ENCODE measurements at regions not wholly inside any gene's neighbourhood (a gene's known extent, or its start where the extent isn't known, plus 50 kb on each side); places are given as distances from the start of the nearest gene placed in this dataset.

DNA sequence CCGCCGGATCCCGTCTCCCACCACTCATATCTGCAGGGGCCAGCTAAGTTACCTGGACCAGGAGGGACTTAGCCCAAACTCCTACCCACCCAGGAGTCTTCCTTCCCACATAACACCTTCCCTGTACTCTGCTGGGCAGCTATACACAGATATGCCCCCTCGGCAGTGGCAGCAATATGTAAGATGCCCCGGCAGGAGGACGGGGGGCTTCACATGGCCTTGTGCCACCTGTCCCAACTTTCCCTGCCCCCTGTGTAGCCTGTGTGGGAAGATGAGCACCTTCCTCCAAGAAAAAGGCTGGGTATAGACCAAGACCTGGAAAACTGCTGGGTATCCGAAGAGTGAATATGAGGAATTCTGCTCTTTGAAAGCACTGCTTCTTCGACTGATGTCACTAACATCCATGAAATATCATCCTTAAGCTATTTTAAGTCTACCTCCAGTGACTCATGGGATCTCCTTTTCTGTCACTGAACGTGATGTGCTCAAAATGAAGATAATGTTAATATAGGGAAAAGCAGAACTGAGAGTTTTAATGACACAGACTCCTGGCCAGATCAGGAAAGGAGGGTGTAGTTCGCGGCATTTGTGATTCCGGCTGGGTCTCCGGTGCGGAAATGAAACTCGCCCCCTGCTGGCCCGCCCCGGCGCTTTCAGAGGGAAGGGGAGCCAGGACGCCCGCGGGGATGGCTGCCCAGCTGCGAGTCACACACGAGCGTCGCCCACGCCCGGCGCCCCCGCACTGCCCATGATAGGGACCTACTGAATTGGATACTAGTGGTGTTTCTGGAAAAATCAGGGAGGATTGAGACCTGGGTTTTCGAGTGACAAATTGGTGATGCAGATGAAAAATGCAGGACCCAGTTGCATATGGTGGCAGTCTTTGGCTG is 256.9 kb upstream of the NFE2L3 start:
- Histone ChIP-seq H3K27ac (ENCODE audit: low read depth in 1 of 2, low read length in 2 of 2) (no peak overlapping the region), H3K9me3 (ENCODE audit: control insufficient read depth in 1 of 2, insufficient read depth in 1 of 2, low read length in 2 of 2) (peaks cover 0 to 4% of the 10 kb centered on the region in 2 experiments), H3K27me3 (ENCODE audit: control insufficient read depth in 1 of 2, insufficient read depth in 2 of 2, low read length in 2 of 2) (no peaks in the 10 kb centered on the region), H3K36me3 (ENCODE audit: insufficient read depth, low read length) (no peaks in the 10 kb centered on the region), H3K4me3 (ENCODE audit: low read length) (peak overlapping the region; percentile 9), H3K4me1 (ENCODE audit: insufficient read depth, low read length) (peaks cover 25% of the 10 kb centered on the region)
- peak; percentile 38 to 80 (median 56) for DNase-seq
- peak; percentile 54 for ATAC-seq (ENCODE audit: poor library complexity)
- CTCF ChIA-PET, result interaction anchor here (0.7 to 4.6 kb wide), 12 partner anchors 9 to 1282 kb away, joined by 3 to 47 read pairs (median 4); no protein-coding TSS in a partner anchor
- H3K27ac Mint-ChIP-seq, result no peak overlapping the region
- no peaks in the 10 kb centered on the region for H3K9me3 Mint-ChIP-seq
- intact Hi-C loops (cut with DNase I, micrococcal nuclease), result loop anchor here (1.0 to 10.0 kb wide), 10 partner anchors 54 to 787 kb away; partner anchors contain the start of genes CBX3 (in 2 of the 2), HNRNPA2B1 (in 2 of the 2) and SNX10 (in 1 of the 2)
- TF ChIP-seq, protein P1, sequence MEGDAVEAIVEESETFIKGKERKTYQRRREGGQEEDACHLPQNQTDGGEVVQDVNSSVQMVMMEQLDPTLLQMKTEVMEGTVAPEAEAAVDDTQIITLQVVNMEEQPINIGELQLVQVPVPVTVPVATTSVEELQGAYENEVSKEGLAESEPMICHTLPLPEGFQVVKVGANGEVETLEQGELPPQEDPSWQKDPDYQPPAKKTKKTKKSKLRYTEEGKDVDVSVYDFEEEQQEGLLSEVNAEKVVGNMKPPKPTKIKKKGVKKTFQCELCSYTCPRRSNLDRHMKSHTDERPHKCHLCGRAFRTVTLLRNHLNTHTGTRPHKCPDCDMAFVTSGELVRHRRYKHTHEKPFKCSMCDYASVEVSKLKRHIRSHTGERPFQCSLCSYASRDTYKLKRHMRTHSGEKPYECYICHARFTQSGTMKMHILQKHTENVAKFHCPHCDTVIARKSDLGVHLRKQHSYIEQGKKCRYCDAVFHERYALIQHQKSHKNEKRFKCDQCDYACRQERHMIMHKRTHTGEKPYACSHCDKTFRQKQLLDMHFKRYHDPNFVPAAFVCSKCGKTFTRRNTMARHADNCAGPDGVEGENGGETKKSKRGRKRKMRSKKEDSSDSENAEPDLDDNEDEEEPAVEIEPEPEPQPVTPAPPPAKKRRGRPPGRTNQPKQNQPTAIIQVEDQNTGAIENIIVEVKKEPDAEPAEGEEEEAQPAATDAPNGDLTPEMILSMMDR (IDR thresholded peaks at IDR 0.05), result peak; percentile 79
- peaks cover 31% of the 10 kb centered on the region for H3K4me1 Mint-ChIP-seq (ENCODE audit: low read depth)
- no peaks in the 10 kb centered on the region for H3K27me3 Mint-ChIP-seq
- peak overlapping the region; percentile 49 for H3K4me3 Mint-ChIP-seq
- no peaks in the 10 kb centered on the region for H3K36me3 Mint-ChIP-seq (ENCODE audit: low read depth)
- POLR2A ChIA-PET, result interaction anchor here (0.8 to 2.9 kb wide), 5 partner anchors 37 to 470 kb away, joined by 3 to 20 read pairs (median 5); partner anchors contain the start of gene CBX3

GRCh38 chr7:25895792-25896171 is 256.2 kb upstream of the NFE2L3 start:
- TF ChIP-seq, protein P1 (IDR thresholded peaks at IDR 0.05), result no peak
- H3K27me3 ChIP-seq (ENCODE audit: control insufficient read depth in 1 of 2, insufficient read depth in 2 of 2, low read length in 2 of 2), result no peaks in the 10 kb centered on the region
- no peak for DNase-seq
- Mint-ChIP-seq H3K9me3 (no peaks in the 10 kb centered on the region), H3K36me3 (ENCODE audit: low read depth) (no peaks in the 10 kb centered on the region), H3K4me1 (ENCODE audit: low read depth) (peaks cover 31% of the 10 kb centered on the region), H3K4me3 (peak overlapping the region; percentile 50), H3K27me3 (no peaks in the 10 kb centered on the region), H3K27ac (no peak overlapping the region)
- H3K27ac ChIP-seq (ENCODE audit: low read depth in 1 of 2, low read length in 2 of 2), result no peak overlapping the region
- H3K4me1 ChIP-seq (ENCODE audit: insufficient read depth, low read length), result peaks cover 25% of the 10 kb centered on the region
- H3K9me3 ChIP-seq (ENCODE audit: control insufficient read depth in 1 of 2, insufficient read depth in 1 of 2, low read length in 2 of 2), result peaks cover 0 to 4% of the 10 kb centered on the region in 2 experiments
- no peaks in the 10 kb centered on the region for H3K36me3 ChIP-seq (ENCODE audit: insufficient read depth, low read length)
- H3K4me3 ChIP-seq (ENCODE audit: low read length), result no peak overlapping the region
- ChIA-PET CTCF (interaction anchor here (0.7 to 4.6 kb wide), 12 partner anchors 8 to 1265 kb away, joined by 3 to 47 read pairs (median 4); no protein-coding TSS in a partner anchor), POLR2A (interaction anchor here (0.8 kb wide), 1 partner anchor 54 kb away, joined by 3 read pairs; no protein-coding TSS in a partner anchor)
- intact Hi-C loops (cut with DNase I, micrococcal nuclease), result loop anchor here (1.0 to 10.0 kb wide), 4 partner anchors 53 to 609 kb away; partner anchors contain the start of genes CBX3 (in 1 of the 2) and HNRNPA2B1 (in 1 of the 2)
- no peak for ATAC-seq (ENCODE audit: poor library complexity)

DNA sequence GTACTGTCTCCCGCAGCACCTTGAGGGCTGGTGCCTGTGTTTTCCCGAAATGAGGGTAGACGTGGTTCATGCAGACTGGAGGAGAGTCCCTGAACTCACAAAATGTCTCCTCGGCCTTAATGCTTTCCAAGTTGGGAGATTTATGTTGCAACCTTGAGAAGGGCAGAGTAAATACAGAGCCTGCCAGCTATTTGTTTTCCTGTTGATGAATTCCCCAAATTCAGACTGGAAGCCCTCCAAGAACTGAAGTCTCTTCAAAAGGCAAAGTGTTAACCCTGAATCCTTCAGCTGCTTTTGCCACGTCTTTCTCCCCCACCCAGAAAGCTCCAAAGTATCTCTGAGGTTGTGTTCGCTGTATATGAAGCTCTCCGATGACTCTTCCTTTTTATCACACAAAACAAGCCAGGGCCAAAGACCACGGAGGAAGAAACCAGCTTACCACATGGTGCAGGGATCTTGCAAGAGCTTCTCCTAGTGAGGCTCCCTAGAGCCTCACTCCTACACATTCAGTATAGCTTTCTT is 254.7 kb upstream of the NFE2L3 start:
- Histone ChIP-seq H3K36me3 (ENCODE audit: insufficient read depth, low read length) (no peaks in the 10 kb centered on the region), H3K4me3 (ENCODE audit: low read length) (no peak overlapping the region), H3K27ac (ENCODE audit: low read depth in 1 of 2, low read length in 2 of 2) (no peak overlapping the region), H3K27me3 (ENCODE audit: control insufficient read depth in 1 of 2, insufficient read depth in 2 of 2, low read length in 2 of 2) (no peaks in the 10 kb centered on the region), H3K9me3 (ENCODE audit: control insufficient read depth in 1 of 2, insufficient read depth in 1 of 2, low read length in 2 of 2) (peaks cover 0 to 4% of the 10 kb centered on the region in 2 experiments), H3K4me1 (ENCODE audit: insufficient read depth, low read length) (peaks cover 25% of the 10 kb centered on the region)
- H3K36me3 Mint-ChIP-seq (ENCODE audit: low read depth), result no peaks in the 10 kb centered on the region
- no peaks in the 10 kb centered on the region for H3K27me3 Mint-ChIP-seq
- intact Hi-C loops (cut with DNase I, micrococcal nuclease), result loop anchor here (10.0 kb wide), 2 partner anchors 307 to 607 kb away; partner anchors contain the start of genes CBX3 (in 1 of the 2) and HNRNPA2B1 (in 1 of the 2)
- no peak overlapping the region for H3K4me3 Mint-ChIP-seq
- POLR2A ChIA-PET, result interaction anchor here (1.7 kb wide), 1 partner anchor 303 kb away, joined by 3 read pairs; no protein-coding TSS in a partner anchor
- H3K9me3 Mint-ChIP-seq, result no peaks in the 10 kb centered on the region
- H3K27ac Mint-ChIP-seq, result no peak overlapping the region
- CTCF ChIA-PET, result interaction anchor here (0.9 to 1.5 kb wide), 3 partner anchors 52 to 472 kb away, joined by 3 to 4 read pairs (median 3); no protein-coding TSS in a partner anchor
- H3K4me1 Mint-ChIP-seq (ENCODE audit: low read depth), result peaks cover 31% of the 10 kb centered on the region
- no peak for ATAC-seq (ENCODE audit: poor library complexity)
- DNase-seq, result no peak
- TF ChIP-seq, protein P1 (IDR thresholded peaks at IDR 0.05), result no peak
